ENCODE measurements at regions not wholly inside any gene's neighbourhood (a gene's known extent, or its start where the extent isn't known, plus 50 kb on each side); places are given as distances from the start of the nearest gene placed in this dataset.
"Not testable (repeated sequence)": the region's sequence is repeated elsewhere in the genome, so short reads cannot be mapped to it uniquely, and the experiment has no call there.

GRCh38 chr3:178087376-178087775 is 448.9 kb upstream of the KCNMB2 start:
- no peak for DNase-seq

GRCh38 chr3:178088963-178089362 is 447.3 kb upstream of the KCNMB2 start:
- no peak for DNase-seq

GRCh38 chr3:178090899-178091298 is 445.3 kb upstream of the KCNMB2 start:
- DNase-seq, result no peak

DNA sequence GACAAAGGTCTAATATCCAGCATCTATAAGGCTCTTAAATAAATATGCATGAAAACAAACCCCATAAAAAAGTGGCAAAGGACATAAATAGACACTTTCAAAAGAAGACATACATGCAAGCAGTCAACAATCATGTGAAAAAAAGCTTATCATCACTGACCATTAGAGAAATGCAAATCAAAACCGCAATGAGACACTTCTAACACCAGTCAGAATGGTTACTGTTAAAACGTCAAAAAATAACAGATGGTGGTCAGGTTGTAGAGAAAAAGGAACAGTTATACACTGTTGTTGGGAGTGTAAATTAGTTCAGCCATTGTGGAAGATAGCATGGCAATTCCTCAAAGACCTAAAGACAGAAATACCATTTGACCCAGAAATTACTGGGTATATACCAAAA is 440.7 kb upstream of the KCNMB2 start:
- no peak for DNase-seq

GRCh38 chr3:178096955-178097354 is 439.3 kb upstream of the KCNMB2 start:
- DNase-seq, result no peak

DNA sequence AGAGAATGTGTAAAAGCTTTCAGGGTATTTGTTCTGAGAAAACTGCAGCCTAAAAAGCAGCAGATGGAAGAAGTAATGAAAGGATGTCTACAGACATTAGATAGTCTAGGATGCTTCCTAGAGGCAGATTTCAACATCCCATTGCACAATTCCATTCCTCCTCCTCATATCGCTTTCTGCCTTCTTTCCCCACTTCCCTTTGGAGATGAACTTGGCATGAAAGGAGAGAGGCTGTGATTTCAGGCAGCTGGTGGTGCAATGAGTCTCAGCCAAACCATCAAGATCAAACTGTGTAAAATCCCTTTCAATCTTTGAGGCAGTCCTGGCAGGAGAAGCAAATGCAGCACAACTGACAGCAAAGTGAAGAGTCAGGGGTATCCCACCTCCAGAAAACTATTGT is 438.7 kb upstream of the KCNMB2 start:
- no peak for DNase-seq

GRCh38 chr3:178099274-178099673 is 437.0 kb upstream of the KCNMB2 start:
- no peak for DNase-seq

- DNase-seq, result no peak
Measured at GRCh38 chr3:178099862-178100261, 436.4 kb upstream of the KCNMB2 start.

GRCh38 chr3:178100908-178101307 is 435.3 kb upstream of the KCNMB2 start:
- DNase-seq, result no peak

DNA sequence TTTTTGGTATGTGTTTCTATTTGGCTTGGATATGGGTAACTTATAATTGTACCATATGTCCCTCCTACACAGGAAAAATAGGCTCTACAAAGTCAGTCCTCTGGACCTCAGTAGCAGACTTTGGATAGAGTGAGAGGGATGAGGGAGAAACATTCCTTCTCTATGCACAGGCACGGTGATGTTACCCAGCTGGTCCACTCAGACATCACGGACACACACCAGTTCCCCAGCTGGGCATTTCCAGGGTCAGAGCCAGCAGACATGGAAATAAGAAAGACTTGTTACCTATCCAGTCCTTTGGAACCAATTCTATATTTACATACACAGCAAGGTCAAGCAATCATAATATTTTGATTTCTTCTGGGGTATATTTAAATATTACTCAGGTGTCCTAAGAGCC is 433.1 kb upstream of the KCNMB2 start:
- no peak for DNase-seq

GRCh38 chr3:178107804-178108203 is 428.4 kb upstream of the KCNMB2 start:
- no peak for DNase-seq

DNA sequence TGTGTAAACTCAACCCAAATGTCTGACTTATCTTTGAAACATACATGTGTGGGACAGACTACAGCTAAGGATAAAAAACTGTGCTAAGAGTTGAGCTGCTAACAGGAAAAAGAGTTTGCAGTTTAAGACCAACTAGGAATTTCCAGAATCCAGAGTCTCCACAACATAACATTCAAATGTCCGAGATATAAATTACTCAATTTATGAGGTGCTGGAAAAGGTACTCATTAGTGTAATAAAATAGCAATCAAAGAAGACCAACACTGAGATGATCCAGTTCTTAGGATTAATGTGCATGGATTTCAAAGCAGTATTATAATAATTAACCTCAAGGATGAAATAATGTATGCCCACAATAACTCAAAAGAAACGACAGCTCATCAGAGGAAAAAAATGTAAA is 426.5 kb upstream of the KCNMB2 start:
- no peak for DNase-seq

- no peak for DNase-seq
Measured at GRCh38 chr3:178112134-178112533, 424.1 kb upstream of the KCNMB2 start.

GRCh38 chr3:178112552-178112951 is 423.7 kb upstream of the KCNMB2 start:
- not testable (repeated sequence) for DNase-seq

DNA sequence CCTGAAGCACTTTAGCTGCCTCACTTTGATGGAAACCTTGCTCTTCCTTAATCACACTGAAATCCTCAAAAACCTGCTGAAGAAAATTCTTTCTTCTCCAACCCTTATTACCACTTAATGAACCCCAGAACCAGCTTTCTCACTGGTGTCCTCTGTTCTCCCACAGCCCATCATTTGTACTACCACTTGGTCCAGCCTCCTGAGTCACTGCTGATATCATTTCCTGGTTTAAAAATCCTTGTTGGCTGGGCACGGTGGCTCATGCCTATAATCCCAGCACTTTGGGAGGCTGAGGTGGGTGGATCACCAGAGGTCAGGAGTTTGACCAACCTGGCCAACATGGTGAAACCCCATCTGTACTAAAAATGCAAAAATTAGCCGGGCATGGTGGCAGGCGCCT is 418.6 kb upstream of the KCNMB2 start:
- no peak for DNase-seq

- DNase-seq, result peak; percentile 21
Measured at GRCh38 chr3:178119608-178120295, 416.5 kb upstream of the KCNMB2 start.

DNA sequence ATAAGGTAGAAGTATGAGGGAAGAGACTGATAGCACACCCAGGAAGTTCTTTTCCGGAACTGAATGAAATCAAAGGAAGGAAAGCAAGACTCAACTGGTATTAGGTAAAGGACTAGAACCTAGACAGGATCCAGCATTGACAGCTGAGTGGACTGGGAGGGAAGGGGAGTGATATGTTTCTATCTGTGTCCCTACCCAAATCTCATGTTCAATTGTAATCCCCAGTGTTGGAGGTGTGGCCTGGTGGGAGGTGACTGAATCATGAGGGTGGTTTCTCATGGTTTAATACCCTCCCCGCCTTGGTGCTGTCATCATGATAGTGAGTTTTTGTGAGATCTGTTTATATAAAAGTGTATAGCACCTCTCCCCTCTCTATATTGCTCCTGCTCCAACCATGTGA is 415.9 kb upstream of the KCNMB2 start:
- DNase-seq, result no peak

- DNase-seq, result no peak
Measured at GRCh38 chr3:178126686-178127085, 409.6 kb upstream of the KCNMB2 start.

DNA sequence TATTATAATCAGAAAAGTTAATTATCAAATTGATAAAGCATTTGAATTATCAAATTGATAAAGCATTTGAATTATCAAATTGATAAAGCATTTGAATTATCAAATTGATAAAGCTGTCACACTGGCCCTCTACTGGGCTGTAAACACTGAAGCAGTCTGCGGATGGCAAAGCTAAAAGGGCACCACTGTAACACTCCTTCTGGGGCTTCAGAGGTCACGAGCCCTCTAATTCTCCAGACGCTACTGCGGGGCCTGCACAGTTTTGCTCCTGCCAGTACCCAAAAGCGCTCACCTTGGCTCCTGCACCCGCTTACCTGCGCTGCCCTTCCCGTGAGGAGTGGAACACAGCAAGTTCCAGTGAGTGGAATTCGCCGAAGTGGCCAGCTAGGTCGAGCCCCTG is 409.0 kb upstream of the KCNMB2 start:
- no peak for DNase-seq

DNA sequence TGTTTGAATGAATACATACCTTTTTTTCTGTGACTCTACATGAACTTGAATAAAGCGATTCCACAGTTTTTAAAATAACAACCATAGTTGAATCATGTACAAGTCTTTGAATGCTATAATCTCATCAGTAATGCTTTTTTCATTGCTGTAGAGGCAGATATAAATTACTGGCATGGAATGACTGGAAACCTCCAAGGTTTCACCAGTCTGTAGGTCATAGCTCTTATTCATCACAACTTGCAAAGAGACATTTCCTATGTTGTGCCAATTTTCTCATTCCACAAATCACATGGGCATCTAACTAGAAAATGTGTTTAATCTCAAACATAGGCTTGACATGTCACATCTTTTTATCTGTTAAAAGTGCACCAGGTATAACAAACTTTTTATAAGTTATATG is 407.1 kb upstream of the KCNMB2 start:
- no peak for DNase-seq

DNA sequence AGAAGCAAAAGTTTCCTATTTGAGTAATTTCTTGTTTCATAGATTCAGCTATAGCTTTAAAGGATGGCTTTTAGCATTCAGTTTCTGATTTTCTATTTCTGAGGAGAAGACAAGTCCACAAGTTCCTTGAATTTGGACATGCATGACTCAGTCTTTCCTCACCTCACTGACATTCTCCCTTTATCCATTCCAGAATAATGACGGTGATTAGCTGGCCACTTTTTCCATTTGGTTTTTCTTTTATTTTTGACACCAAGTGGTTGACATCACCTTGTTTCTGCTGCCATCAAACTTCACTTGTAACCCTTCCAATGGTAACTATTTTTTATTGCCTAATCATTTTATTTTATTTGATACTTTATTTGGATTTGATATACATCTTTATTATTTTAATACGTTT is 404.4 kb upstream of the KCNMB2 start:
- no peak for DNase-seq

DNA sequence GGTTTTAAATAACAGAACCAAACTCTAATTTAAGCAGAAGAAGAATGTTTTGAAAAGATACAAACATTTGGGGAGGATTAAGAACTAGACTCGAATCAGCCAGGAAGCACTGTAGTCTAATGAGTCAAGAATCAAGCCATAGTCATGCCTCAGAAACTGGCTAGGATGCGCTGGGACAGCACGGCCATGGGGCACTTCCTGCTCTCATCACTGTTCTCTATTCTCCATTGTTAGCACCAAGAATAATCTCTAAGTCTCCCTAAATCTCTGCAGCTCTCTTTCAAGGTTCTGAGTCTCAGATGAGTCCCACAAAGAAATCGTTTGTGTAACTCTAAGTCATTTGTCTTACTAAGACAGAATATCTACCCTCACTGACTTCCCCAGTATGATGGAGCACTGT is 399.0 kb upstream of the KCNMB2 start:
- DNase-seq, result no peak

DNA sequence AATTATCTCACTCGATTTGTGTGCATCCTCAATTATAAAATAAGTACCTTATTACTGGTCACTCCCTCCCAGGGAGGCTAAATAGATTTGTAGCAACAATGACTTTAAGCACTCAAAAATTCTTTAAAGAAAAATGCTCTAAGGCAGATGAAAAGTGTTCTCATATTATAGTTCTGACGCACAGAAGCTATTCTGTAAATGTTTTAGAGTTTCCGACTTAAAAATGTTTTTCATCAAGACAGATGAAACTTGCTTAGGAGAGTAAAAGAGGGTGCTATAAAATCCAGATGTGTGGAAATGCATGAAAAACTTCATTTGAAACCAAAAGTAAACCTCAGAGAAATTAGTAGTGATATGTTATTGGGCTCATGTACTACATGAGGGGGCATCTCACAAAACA is 398.4 kb upstream of the KCNMB2 start:
- no peak for DNase-seq

GRCh38 chr3:178139116-178139515 is 397.1 kb upstream of the KCNMB2 start:
- DNase-seq, result no peak

DNA sequence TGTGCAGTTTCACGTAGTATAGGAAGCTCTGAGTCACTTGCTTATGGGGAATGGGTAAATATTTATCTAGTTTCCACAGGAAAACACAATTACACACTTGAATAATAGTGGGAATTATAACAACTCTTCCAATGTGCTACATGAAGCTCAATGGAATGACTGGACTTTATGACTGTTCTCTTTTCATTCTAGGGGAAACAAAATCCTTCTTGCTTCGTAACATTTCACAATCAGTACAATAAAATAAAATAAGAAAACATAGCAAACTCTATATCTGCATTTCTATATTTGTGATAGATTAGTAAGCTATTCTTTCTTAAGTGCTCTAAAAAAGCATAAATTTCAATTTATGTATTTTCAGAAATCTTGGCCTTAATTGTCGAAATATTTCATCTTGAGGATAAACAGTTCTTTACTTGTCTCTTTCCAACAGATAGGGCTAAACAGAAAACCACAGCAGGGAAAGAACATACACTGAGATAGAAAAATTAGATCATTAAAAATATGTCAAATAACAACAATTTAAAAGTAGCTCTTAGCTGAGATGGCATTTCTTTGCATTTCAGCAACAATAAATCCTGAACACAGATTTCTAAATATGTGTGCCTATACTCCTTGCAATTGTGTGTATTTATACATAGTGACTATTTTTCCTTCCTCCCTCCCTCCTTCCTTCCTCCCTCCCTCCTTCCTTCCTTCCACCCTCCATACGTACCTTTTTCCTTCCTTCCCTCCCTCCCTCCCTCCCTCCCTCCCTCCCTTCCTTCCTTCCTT is 395.5 kb upstream of the KCNMB2 start:
- DNase-seq, result no peak
